ENCODE measurements at regions not wholly inside any gene's neighbourhood (a gene's known extent, or its start where the extent isn't known, plus 50 kb on each side); places are given as distances from the start of the nearest gene placed in this dataset.

DNA sequence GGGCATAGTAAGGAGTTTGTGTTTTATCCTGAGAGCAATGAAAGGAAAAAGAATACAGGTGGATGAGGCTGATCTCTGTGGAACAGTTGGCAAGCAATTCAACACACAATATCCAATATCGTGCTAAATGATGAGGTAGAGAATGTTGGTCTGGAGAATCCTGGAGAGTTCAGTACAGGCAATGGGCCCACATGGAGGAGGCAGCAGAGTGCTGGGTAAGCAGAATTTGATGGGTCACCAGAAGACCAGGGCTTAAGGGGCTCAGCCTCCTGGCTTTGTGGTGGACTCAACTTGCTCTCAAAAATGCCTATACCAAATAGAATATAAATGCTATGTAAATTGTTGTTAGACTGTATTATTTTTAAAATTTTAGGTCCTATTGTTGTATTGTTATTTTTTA is 271.5 kb upstream of the JARID2 start:
- TF ChIP-seq, protein P1, sequence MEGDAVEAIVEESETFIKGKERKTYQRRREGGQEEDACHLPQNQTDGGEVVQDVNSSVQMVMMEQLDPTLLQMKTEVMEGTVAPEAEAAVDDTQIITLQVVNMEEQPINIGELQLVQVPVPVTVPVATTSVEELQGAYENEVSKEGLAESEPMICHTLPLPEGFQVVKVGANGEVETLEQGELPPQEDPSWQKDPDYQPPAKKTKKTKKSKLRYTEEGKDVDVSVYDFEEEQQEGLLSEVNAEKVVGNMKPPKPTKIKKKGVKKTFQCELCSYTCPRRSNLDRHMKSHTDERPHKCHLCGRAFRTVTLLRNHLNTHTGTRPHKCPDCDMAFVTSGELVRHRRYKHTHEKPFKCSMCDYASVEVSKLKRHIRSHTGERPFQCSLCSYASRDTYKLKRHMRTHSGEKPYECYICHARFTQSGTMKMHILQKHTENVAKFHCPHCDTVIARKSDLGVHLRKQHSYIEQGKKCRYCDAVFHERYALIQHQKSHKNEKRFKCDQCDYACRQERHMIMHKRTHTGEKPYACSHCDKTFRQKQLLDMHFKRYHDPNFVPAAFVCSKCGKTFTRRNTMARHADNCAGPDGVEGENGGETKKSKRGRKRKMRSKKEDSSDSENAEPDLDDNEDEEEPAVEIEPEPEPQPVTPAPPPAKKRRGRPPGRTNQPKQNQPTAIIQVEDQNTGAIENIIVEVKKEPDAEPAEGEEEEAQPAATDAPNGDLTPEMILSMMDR (IDR thresholded peaks at IDR 0.05): no peak
- no peak for TF ChIP-seq TCF7L2 (IDR thresholded peaks at IDR 0.05; ENCODE audit: low read depth, low read length)
- TF ChIP-seq POLR2AphosphoS5 (IDR thresholded peaks at IDR 0.05; ENCODE audit: low read depth, low read length): no peak
- no peak for TF ChIP-seq SIN3A (IDR thresholded peaks at IDR 0.05; ENCODE audit: borderline replicate concordance, insufficient read depth, low read depth, low read length)
- TF ChIP-seq, protein P2, sequence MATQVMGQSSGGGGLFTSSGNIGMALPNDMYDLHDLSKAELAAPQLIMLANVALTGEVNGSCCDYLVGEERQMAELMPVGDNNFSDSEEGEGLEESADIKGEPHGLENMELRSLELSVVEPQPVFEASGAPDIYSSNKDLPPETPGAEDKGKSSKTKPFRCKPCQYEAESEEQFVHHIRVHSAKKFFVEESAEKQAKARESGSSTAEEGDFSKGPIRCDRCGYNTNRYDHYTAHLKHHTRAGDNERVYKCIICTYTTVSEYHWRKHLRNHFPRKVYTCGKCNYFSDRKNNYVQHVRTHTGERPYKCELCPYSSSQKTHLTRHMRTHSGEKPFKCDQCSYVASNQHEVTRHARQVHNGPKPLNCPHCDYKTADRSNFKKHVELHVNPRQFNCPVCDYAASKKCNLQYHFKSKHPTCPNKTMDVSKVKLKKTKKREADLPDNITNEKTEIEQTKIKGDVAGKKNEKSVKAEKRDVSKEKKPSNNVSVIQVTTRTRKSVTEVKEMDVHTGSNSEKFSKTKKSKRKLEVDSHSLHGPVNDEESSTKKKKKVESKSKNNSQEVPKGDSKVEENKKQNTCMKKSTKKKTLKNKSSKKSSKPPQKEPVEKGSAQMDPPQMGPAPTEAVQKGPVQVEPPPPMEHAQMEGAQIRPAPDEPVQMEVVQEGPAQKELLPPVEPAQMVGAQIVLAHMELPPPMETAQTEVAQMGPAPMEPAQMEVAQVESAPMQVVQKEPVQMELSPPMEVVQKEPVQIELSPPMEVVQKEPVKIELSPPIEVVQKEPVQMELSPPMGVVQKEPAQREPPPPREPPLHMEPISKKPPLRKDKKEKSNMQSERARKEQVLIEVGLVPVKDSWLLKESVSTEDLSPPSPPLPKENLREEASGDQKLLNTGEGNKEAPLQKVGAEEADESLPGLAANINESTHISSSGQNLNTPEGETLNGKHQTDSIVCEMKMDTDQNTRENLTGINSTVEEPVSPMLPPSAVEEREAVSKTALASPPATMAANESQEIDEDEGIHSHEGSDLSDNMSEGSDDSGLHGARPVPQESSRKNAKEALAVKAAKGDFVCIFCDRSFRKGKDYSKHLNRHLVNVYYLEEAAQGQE (IDR thresholded peaks at IDR 0.05; ENCODE audit: insufficient read depth in 1 of 2, low read depth in 2 of 2, low read length in 1 of 2): no peak
